WTC11 (cell line): ENCODE measurements at regions not wholly inside any gene's neighbourhood (a gene's known extent, or its start where the extent isn't known, plus 50 kb on each side); places are given as distances from the start of the nearest gene placed in this dataset.

Source experiments
- ATAC-seq: fragments of 200-7000 bp; cut with Tn5 transposase; 2 replicates; pipeline ENCODE4 v1.10.0; 2021; ENCODE audit warnings: mild to moderate bottlenecking, moderate library complexity
- CTCF ChIA-PET: fragments of 300-600 bp; sonication (Branson Sonifier 250); formaldehyde crosslinking; loops from one replicate; lab custom pipeline; 2021; ENCODE audit warnings: antibody characterized with exemption; lab: Charles Lee
- POLR2A ChIA-PET: fragments of 350-600 bp; sonication (Branson Sonifier 250); formaldehyde crosslinking; loops from one replicate; lab custom pipeline; 2021; ENCODE audit warnings: antibody characterized with exemption; lab: Charles Lee
- DNase-seq: peaks from one replicate; pipeline ENCODE4 v3.0.0; 2021; ENCODE audit warnings: low spot score
- H3K27ac Mint-ChIP-seq: 2 replicates; pipeline ENCODE4 v1.8.0; 2021; ENCODE audit warnings: mixed read lengths
- H3K27me3 Mint-ChIP-seq: 2 replicates; pipeline ENCODE4 v1.8.0; 2021; ENCODE audit warnings: low read depth, mild to moderate bottlenecking, moderate library complexity, mixed read lengths
- H3K36me3 Mint-ChIP-seq: 2 replicates; pipeline ENCODE4 v1.8.0; 2021; ENCODE audit warnings: mixed read lengths
- H3K4me1 Mint-ChIP-seq: 2 replicates; pipeline ENCODE4 v1.8.0; 2022; ENCODE audit warnings: mixed read lengths
- H3K4me3 Mint-ChIP-seq: 2 replicates; pipeline ENCODE4 v1.8.0; 2021; ENCODE audit warnings: mild to moderate bottlenecking, moderate library complexity, mixed read lengths
- H3K9me3 Mint-ChIP-seq: 2 replicates; pipeline ENCODE4 v1.8.0; 2021; ENCODE audit warnings: mixed read lengths
- EMX1 ChIP-seq: fragments of 250-450 bp; sonication (Bioruptor Pico); IDR thresholded peaks from 2 replicates; pipeline ENCODE4 v1.8.0; 2021; ENCODE audit warnings: mild to moderate bottlenecking
- ZNF121 ChIP-seq: sonication (generic); formaldehyde crosslinking; IDR thresholded peaks from 2 replicates; pipeline ENCODE4 v1.8.0; 2023; ENCODE audit warnings: missing genetic modification reagents
- ZNF423 ChIP-seq: fragments of 250-450 bp; sonication (Bioruptor Pico); IDR thresholded peaks from 2 replicates; pipeline ENCODE4 v2.1.2; 2022; ENCODE audit warnings: mild to moderate bottlenecking, moderate library complexity
- TF ChIP-seq, protein P1 (sequence below): sonication (generic); formaldehyde crosslinking; IDR thresholded peaks from 2 replicates; pipeline ENCODE4 v1.8.1; 2022; ENCODE audit warnings: missing genetic modification reagents, borderline replicate concordance
- TF ChIP-seq, protein P2 (sequence below): sonication (generic); formaldehyde crosslinking; IDR thresholded peaks from 2 replicates; pipeline ENCODE4 v1.8.0; 2023; ENCODE audit warnings: missing genetic modification reagents, mild to moderate bottlenecking, borderline replicate concordance
- TF ChIP-seq, protein P3 (sequence below): sonication (generic); formaldehyde crosslinking; IDR thresholded peaks from 2 replicates; pipeline ENCODE4 v1.8.0; 2023; ENCODE audit warnings: mild to moderate bottlenecking, missing genetic modification reagents
- TF ChIP-seq, protein P4 (sequence below): fragments of 250-450 bp; sonication (Bioruptor Pico); IDR thresholded peaks from 2 replicates; pipeline ENCODE4 v1.9.0; 2021; ENCODE audit warnings: moderate library complexity, mild to moderate bottlenecking, inconsistent platforms, borderline replicate concordance
- TF ChIP-seq, protein P5 (sequence below): sonication (generic); formaldehyde crosslinking; IDR thresholded peaks from 2 replicates; pipeline ENCODE4 v1.8.1; 2023; ENCODE audit warnings: mild to moderate bottlenecking, moderate library complexity, missing genetic modification reagents
- TF ChIP-seq, protein P6 (sequence below): fragments of 250-450 bp; sonication (Bioruptor Pico); conservative IDR thresholded peaks from 2 replicates; pipeline ENCODE4 v1.9.0; 2021; ENCODE audit warnings: mild to moderate bottlenecking

DNA sequence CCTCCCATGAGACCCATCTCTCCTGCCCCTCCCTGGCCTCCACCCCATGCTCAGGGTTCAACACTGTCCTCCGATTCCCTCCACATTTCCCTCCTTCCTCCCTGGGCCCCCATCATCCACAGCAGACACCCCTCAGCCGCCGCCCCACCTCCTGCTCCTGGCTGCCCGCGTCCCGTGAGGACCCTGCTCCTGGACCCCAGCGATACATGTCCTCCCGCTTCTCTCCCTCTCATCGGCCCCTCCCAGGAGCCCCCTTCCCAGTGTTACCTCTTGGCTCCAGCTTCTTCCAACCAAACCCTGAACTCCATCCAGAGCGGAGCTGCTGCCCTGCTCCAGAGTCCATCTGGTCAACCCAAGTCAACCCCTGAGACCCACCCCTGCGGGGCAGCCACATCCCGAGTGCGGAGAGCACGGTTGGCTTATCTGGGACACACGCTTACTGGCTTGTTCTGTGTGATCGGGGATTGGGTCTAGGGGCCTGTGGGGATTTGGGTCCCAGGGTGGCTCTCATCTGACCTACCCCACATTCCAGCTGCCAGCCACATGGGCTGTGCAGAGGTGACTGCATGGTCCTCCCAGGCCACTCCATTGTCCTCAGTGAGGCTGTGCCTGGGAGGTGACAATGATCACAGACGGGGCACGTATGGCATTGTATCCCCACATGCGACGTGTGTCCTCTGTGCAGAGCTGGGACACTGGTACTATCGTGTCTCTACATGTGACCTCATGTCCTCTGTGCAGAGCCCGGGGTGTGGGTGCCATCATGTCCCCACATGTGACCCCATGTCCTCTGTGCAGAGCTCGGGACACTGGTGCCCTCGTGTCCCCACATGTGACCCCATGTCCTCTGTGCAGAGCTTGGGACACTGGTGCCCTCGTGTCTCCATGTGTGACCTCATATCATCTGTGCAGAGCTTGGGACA lies 333.6 kb downstream of the ADGRD1 start:
- ATAC-seq = no peak
- DNase-seq = no peak
- H3K9me3 Mint-ChIP-seq = peaks cover 5% of the 10 kb centered on the region; the same call in 1 of the 2 replicates
- H3K36me3 Mint-ChIP-seq = no peaks in the 10 kb centered on the region
- H3K4me1 Mint-ChIP-seq = peaks cover 7% of the 10 kb centered on the region; the same call in 1 of the 2 replicates
- H3K27me3 Mint-ChIP-seq = no peaks in the 10 kb centered on the region
- ChIA-PET CTCF (no interaction called here), POLR2A (no interaction called here)
- H3K27ac Mint-ChIP-seq = no peak overlapping the region
- TF ChIP-seq, protein P1, sequence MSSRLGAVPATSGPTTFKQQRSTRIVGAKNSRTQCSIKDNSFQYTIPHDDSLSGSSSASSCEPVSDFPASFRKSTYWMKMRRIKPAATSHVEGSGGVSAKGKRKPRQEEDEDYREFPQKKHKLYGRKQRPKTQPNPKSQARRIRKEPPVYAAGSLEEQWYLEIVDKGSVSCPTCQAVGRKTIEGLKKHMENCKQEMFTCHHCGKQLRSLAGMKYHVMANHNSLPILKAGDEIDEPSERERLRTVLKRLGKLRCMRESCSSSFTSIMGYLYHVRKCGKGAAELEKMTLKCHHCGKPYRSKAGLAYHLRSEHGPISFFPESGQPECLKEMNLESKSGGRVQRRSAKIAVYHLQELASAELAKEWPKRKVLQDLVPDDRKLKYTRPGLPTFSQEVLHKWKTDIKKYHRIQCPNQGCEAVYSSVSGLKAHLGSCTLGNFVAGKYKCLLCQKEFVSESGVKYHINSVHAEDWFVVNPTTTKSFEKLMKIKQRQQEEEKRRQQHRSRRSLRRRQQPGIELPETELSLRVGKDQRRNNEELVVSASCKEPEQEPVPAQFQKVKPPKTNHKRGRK = no peak
- TF ChIP-seq, protein P2, sequence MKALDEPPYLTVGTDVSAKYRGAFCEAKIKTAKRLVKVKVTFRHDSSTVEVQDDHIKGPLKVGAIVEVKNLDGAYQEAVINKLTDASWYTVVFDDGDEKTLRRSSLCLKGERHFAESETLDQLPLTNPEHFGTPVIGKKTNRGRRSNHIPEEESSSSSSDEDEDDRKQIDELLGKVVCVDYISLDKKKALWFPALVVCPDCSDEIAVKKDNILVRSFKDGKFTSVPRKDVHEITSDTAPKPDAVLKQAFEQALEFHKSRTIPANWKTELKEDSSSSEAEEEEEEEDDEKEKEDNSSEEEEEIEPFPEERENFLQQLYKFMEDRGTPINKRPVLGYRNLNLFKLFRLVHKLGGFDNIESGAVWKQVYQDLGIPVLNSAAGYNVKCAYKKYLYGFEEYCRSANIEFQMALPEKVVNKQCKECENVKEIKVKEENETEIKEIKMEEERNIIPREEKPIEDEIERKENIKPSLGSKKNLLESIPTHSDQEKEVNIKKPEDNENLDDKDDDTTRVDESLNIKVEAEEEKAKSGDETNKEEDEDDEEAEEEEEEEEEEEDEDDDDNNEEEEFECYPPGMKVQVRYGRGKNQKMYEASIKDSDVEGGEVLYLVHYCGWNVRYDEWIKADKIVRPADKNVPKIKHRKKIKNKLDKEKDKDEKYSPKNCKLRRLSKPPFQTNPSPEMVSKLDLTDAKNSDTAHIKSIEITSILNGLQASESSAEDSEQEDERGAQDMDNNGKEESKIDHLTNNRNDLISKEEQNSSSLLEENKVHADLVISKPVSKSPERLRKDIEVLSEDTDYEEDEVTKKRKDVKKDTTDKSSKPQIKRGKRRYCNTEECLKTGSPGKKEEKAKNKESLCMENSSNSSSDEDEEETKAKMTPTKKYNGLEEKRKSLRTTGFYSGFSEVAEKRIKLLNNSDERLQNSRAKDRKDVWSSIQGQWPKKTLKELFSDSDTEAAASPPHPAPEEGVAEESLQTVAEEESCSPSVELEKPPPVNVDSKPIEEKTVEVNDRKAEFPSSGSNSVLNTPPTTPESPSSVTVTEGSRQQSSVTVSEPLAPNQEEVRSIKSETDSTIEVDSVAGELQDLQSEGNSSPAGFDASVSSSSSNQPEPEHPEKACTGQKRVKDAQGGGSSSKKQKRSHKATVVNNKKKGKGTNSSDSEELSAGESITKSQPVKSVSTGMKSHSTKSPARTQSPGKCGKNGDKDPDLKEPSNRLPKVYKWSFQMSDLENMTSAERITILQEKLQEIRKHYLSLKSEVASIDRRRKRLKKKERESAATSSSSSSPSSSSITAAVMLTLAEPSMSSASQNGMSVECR (CRISPR knock-in tag) = no peak
- TF ChIP-seq, protein P3, sequence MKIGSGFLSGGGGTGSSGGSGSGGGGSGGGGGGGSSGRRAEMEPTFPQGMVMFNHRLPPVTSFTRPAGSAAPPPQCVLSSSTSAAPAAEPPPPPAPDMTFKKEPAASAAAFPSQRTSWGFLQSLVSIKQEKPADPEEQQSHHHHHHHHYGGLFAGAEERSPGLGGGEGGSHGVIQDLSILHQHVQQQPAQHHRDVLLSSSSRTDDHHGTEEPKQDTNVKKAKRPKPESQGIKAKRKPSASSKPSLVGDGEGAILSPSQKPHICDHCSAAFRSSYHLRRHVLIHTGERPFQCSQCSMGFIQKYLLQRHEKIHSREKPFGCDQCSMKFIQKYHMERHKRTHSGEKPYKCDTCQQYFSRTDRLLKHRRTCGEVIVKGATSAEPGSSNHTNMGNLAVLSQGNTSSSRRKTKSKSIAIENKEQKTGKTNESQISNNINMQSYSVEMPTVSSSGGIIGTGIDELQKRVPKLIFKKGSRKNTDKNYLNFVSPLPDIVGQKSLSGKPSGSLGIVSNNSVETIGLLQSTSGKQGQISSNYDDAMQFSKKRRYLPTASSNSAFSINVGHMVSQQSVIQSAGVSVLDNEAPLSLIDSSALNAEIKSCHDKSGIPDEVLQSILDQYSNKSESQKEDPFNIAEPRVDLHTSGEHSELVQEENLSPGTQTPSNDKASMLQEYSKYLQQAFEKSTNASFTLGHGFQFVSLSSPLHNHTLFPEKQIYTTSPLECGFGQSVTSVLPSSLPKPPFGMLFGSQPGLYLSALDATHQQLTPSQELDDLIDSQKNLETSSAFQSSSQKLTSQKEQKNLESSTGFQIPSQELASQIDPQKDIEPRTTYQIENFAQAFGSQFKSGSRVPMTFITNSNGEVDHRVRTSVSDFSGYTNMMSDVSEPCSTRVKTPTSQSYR (CRISPR knock-in tag) = no peak
- no peak for TF ChIP-seq ZNF121 (CRISPR knock-in tag)
- TF ChIP-seq, protein P4, sequence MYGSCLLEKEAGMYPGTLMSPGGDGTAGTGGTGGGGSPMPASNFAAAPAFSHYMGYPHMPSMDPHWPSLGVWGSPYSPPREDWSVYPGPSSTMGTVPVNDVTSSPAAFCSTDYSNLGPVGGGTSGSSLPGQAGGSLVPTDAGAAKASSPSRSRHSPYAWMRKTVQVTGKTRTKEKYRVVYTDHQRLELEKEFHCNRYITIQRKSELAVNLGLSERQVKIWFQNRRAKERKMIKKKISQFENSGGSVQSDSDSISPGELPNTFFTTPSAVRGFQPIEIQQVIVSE (CRISPR knock-in tag) = no peak
- TF ChIP-seq, protein P5, sequence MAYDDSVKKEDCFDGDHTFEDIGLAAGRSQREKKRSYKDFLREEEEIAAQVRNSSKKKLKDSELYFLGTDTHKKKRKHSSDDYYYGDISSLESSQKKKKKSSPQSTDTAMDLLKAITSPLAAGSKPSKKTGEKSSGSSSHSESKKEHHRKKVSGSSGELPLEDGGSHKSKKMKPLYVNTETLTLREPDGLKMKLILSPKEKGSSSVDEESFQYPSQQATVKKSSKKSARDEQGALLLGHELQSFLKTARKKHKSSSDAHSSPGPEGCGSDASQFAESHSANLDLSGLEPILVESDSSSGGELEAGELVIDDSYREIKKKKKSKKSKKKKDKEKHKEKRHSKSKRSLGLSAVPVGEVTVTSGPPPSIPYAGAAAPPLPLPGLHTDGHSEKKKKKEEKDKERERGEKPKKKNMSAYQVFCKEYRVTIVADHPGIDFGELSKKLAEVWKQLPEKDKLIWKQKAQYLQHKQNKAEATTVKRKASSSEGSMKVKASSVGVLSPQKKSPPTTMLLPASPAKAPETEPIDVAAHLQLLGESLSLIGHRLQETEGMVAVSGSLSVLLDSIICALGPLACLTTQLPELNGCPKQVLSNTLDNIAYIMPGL (CRISPR knock-in tag) = no peak
- TF ChIP-seq EMX1 (CRISPR knock-in tag) = no peak
- TF ChIP-seq, protein P6, sequence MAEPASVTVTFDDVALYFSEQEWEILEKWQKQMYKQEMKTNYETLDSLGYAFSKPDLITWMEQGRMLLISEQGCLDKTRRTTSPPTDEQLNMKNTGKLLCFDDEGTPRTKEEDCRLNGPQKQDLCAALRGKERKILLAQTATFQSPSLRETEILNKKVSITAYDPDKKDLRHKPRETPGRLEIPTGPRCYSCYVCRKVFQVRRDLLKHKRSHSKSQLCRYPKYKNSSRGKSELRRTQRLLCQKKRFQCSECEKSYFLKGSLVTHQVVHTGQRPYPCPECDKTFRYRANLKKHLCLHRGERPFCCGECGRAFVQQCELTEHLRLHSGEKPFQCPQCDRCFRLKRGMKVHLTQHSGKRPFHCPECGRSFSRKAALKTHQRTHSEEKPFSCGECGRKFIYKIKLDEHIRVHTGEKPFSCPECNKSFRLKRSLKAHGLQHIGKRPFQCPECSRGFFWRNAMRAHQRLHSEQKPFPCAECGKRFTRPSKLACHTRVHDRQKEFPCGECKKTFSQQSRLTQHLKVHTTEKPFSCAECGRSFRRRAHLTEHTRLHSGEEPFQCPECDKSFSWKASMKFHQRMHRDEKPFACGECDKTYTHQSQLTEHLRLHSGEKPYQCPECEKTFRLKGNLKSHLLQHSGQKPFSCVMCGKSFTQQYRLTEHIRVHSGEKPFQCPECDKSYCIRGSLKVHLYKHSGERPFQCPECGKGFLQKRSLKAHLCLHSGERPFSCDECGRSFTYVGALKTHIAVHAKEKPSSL = no peak
- TF ChIP-seq ZNF423 (CRISPR knock-in tag) = no peak
- H3K4me3 Mint-ChIP-seq = no peak overlapping the region
